HG03354 (cell line): ENCODE measurements at regions not wholly inside any gene's neighbourhood (a gene's known extent, or its start where the extent isn't known, plus 50 kb on each side); places are given as distances from the start of the nearest gene placed in this dataset.
A peak's percentile ranks its signal among the peaks of the same experiment; 100 is the strongest.
"Not testable (repeated sequence)": the region's sequence is repeated elsewhere in the genome, so short reads cannot be mapped to it uniquely, and the experiment has no call there.

Source experiments
- ATAC-seq: cut with Tn5 transposase; IDR thresholded peaks from one replicate; pipeline ENCODE4 v1.9.1; 2021; ENCODE audit warnings: mild to moderate bottlenecking; ENCODE audit not compliant: unreplicated experiment, poor library complexity, severe bottlenecking

GRCh38 chr9:21590058-21590996, 108.2 kb upstream of the IFNE start:
- no peak for ATAC-seq

- peak; percentile 68 for ATAC-seq
Measured at GRCh38 chr9:21591221-21592062, 109.3 kb upstream of the IFNE start.

- no peak for ATAC-seq
Measured at GRCh38 chr9:21592063-21592338, 109.9 kb upstream of the IFNE start.

GRCh38 chr9:21597284-21597683, 115.2 kb upstream of the IFNE start:
- ATAC-seq = no peak

GRCh38 chr9:21598749-21599148, 116.6 kb upstream of the IFNE start:
- ATAC-seq = no peak

- ATAC-seq = no peak
Measured at GRCh38 chr9:21605489-21605931, 123.4 kb upstream of the IFNE start.

GRCh38 chr9:21607576-21607975, 125.5 kb upstream of the IFNE start:
- no peak for ATAC-seq

- ATAC-seq = no peak
Measured at GRCh38 chr9:21608200-21608599, 126.1 kb upstream of the IFNE start.

GRCh38 chr9:21609506-21609905, 127.4 kb upstream of the IFNE start:
- ATAC-seq = no peak

- ATAC-seq = no peak
Measured at GRCh38 chr9:21611891-21612290, 129.8 kb upstream of the IFNE start.

GRCh38 chr9:21615018-21615417, 132.9 kb upstream of the IFNE start:
- no peak for ATAC-seq

- ATAC-seq = no peak
Measured at GRCh38 chr9:21615446-21615845, 133.3 kb upstream of the IFNE start.

GRCh38 chr9:21616082-21616778, 134.1 kb upstream of the IFNE start:
- no peak for ATAC-seq

GRCh38 chr9:21624675-21625644, 142.8 kb upstream of the IFNE start:
- no peak for ATAC-seq

- no peak for ATAC-seq
Measured at GRCh38 chr9:21626493-21626892, 144.4 kb upstream of the IFNE start.

- not testable (repeated sequence) for ATAC-seq
Measured at GRCh38 chr9:21628954-21629353, 146.8 kb upstream of the IFNE start.

- ATAC-seq = no peak
Measured at GRCh38 chr9:21634951-21635350, 152.8 kb upstream of the IFNE start.

- no peak for ATAC-seq
Measured at GRCh38 chr9:21638104-21638503, 156.0 kb upstream of the IFNE start.

- no peak for ATAC-seq
Measured at GRCh38 chr9:21653091-21653490, 149.3 kb upstream of the MTAP start.
